ENCODE measurements at regions not wholly inside any gene's neighbourhood (a gene's known extent, or its start where the extent isn't known, plus 50 kb on each side); places are given as distances from the start of the nearest gene placed in this dataset.
"Not testable (repeated sequence)": the region's sequence is repeated elsewhere in the genome, so short reads cannot be mapped to it uniquely, and the experiment has no call there.

DNA sequence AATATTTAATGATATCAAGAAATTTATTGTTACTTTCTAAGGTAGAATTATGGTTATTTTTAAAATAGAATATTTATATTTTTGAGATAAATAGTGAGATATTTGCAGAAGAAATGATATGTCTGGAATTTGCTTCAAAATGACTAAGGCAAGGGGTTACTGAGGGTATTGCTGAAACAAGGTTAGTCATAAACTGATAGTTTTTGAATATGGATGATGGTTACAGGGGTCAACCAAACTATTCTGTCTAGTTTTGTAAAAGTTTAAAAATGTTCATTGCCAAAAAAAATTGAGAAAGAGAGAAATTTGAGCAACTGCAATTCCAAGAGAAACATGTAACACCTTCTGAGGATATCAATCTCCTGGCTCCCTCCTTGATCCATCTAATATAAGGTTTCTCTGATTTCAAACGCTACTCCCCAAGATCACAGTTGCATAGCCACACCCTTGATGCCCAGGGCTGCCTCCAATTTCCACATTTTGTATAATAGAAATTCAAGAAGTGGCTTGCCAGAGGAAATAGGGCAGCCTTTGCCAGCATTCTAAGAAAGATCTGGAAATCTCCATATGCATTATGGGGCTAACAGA is 159.4 kb upstream of the NAMPT start:
- intact Hi-C loops (cut with micrococcal nuclease) = no loop called here
- Mint-ChIP-seq H3K27me3 (ENCODE audit: low read depth in 2 of 2) (peaks cover 21 to 26% of the 10 kb centered on the region in 2 donors), H3K9me3 (peaks cover 2 to 3% of the 10 kb centered on the region in 2 donors), H3K27ac (no peak overlapping the region), H3K36me3 (no peaks in the 10 kb centered on the region), H3K4me3 (no peak overlapping the region), H3K4me1 (no peaks in the 10 kb centered on the region)
- TF ChIP-seq, protein P1, sequence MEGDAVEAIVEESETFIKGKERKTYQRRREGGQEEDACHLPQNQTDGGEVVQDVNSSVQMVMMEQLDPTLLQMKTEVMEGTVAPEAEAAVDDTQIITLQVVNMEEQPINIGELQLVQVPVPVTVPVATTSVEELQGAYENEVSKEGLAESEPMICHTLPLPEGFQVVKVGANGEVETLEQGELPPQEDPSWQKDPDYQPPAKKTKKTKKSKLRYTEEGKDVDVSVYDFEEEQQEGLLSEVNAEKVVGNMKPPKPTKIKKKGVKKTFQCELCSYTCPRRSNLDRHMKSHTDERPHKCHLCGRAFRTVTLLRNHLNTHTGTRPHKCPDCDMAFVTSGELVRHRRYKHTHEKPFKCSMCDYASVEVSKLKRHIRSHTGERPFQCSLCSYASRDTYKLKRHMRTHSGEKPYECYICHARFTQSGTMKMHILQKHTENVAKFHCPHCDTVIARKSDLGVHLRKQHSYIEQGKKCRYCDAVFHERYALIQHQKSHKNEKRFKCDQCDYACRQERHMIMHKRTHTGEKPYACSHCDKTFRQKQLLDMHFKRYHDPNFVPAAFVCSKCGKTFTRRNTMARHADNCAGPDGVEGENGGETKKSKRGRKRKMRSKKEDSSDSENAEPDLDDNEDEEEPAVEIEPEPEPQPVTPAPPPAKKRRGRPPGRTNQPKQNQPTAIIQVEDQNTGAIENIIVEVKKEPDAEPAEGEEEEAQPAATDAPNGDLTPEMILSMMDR (IDR thresholded peaks at IDR 0.05) = no peak
- 100% methylated on average over 1 of the region's 1 CpG for WGBS (ENCODE audit: insufficient coverage)
- Histone ChIP-seq H3K9me3 (ENCODE audit: control insufficient read depth, insufficient read depth, low read length) (no peaks in the 10 kb centered on the region), H3K4me3 (ENCODE audit: low read length) (no peak overlapping the region), H3K4me1 (ENCODE audit: control insufficient read depth, insufficient read depth, low read length) (no peaks in the 10 kb centered on the region), H3K36me3 (ENCODE audit: control insufficient read depth, insufficient read depth, low read length) (no peaks in the 10 kb centered on the region), H3K27ac (ENCODE audit: low read length) (no peak overlapping the region), H3K27me3 (ENCODE audit: control insufficient read depth, insufficient read depth, low read length) (peaks cover 2% of the 10 kb centered on the region)
- DNase-seq = no peak
- no peak for ATAC-seq

GRCh38 chr7:106443156-106443555 is 158.4 kb upstream of the NAMPT start:
- no peaks in the 10 kb centered on the region for H3K36me3 Mint-ChIP-seq
- no peaks in the 10 kb centered on the region for H3K4me1 ChIP-seq (ENCODE audit: control insufficient read depth, insufficient read depth, low read length)
- TF ChIP-seq, protein P1 (IDR thresholded peaks at IDR 0.05) = no peak
- intact Hi-C loops (cut with micrococcal nuclease) = no loop called here
- DNase-seq (no peak), ATAC-seq (no peak)
- no peak overlapping the region for H3K27ac ChIP-seq (ENCODE audit: low read length)
- peaks cover 2% of the 10 kb centered on the region for H3K27me3 ChIP-seq (ENCODE audit: control insufficient read depth, insufficient read depth, low read length)
- H3K4me3 ChIP-seq (ENCODE audit: low read length) = no peak overlapping the region
- H3K4me3 Mint-ChIP-seq = no peak overlapping the region
- no peaks in the 10 kb centered on the region for H3K9me3 ChIP-seq (ENCODE audit: control insufficient read depth, insufficient read depth, low read length)
- H3K9me3 Mint-ChIP-seq = peaks cover 2 to 3% of the 10 kb centered on the region in 2 donors
- H3K36me3 ChIP-seq (ENCODE audit: control insufficient read depth, insufficient read depth, low read length) = no peaks in the 10 kb centered on the region
- peaks cover 21 to 23% of the 10 kb centered on the region in 2 donors for H3K27me3 Mint-ChIP-seq (ENCODE audit: low read depth in 2 of 2)
- H3K27ac Mint-ChIP-seq = no peak overlapping the region
- 92% methylated on average over 3 of the region's 4 CpGs for WGBS (ENCODE audit: insufficient coverage)
- H3K4me1 Mint-ChIP-seq = no peaks in the 10 kb centered on the region

GRCh38 chr7:106442476-106442875 is 157.7 kb upstream of the NAMPT start:
- H3K27me3 Mint-ChIP-seq (ENCODE audit: low read depth in 2 of 2) = peaks cover 17 to 21% of the 10 kb centered on the region in 2 donors
- Histone ChIP-seq H3K9me3 (ENCODE audit: control insufficient read depth, insufficient read depth, low read length) (no peaks in the 10 kb centered on the region), H3K4me1 (ENCODE audit: control insufficient read depth, insufficient read depth, low read length) (no peaks in the 10 kb centered on the region), H3K27me3 (ENCODE audit: control insufficient read depth, insufficient read depth, low read length) (peaks cover 2% of the 10 kb centered on the region), H3K36me3 (ENCODE audit: control insufficient read depth, insufficient read depth, low read length) (no peaks in the 10 kb centered on the region), H3K27ac (ENCODE audit: low read length) (no peak overlapping the region), H3K4me3 (ENCODE audit: low read length) (no peak overlapping the region)
- H3K27ac Mint-ChIP-seq = no peak overlapping the region
- no peak for ATAC-seq
- no peaks in the 10 kb centered on the region for H3K36me3 Mint-ChIP-seq
- no peak for DNase-seq
- peaks cover 2 to 3% of the 10 kb centered on the region in 2 donors for H3K9me3 Mint-ChIP-seq
- 84% methylated on average over 1 of the region's 1 CpG for WGBS (ENCODE audit: insufficient coverage)
- TF ChIP-seq, protein P1 (IDR thresholded peaks at IDR 0.05) = no peak
- H3K4me1 Mint-ChIP-seq = no peaks in the 10 kb centered on the region
- intact Hi-C loops (cut with micrococcal nuclease) = no loop called here
- H3K4me3 Mint-ChIP-seq = no peak overlapping the region

DNA sequence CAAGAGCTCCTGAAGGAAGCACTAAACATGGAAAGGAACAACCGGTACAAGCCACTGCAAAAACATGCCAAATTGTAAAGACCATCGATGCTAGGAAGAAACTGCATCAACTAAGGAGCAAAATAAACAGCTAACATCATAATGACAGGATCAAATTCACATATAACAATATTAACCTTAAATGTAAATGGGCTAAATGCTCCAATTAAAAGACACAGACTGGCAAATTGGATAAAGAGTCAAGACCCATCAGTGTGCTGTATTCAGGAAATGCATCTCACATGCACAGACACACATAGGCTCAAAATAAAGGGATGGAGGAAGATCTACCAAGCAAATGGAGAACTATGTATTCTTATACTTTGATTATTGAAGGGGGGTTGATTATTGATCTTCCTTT is 156.6 kb upstream of the NAMPT start:
- DNase-seq; intact Hi-C loops (cut with micrococcal nuclease); H3K27ac ChIP-seq (ENCODE audit: low read length); H3K4me1 Mint-ChIP-seq; H3K27ac Mint-ChIP-seq; H3K27me3 ChIP-seq (ENCODE audit: control insufficient read depth, insufficient read depth, low read length); H3K4me3 ChIP-seq (ENCODE audit: low read length); ATAC-seq; H3K9me3 Mint-ChIP-seq; H3K36me3 Mint-ChIP-seq; H3K9me3 ChIP-seq (ENCODE audit: control insufficient read depth, insufficient read depth, low read length); H3K36me3 ChIP-seq (ENCODE audit: control insufficient read depth, insufficient read depth, low read length); H3K4me3 Mint-ChIP-seq; H3K4me1 ChIP-seq (ENCODE audit: control insufficient read depth, insufficient read depth, low read length): not testable (repeated sequence)
- 100% methylated on average over 1 of the region's 2 CpGs for WGBS (ENCODE audit: insufficient coverage)
- peaks cover 17 to 21% of the 10 kb centered on the region in 2 donors for H3K27me3 Mint-ChIP-seq (ENCODE audit: low read depth in 2 of 2)

- H3K27me3 Mint-ChIP-seq (ENCODE audit: low read depth in 2 of 2) = peaks cover 15 to 20% of the 10 kb centered on the region in 2 donors
- H3K36me3 Mint-ChIP-seq; H3K4me1 Mint-ChIP-seq; H3K27ac ChIP-seq (ENCODE audit: low read length); H3K9me3 ChIP-seq (ENCODE audit: control insufficient read depth, insufficient read depth, low read length); DNase-seq; ATAC-seq; H3K4me3 Mint-ChIP-seq; H3K4me1 ChIP-seq (ENCODE audit: control insufficient read depth, insufficient read depth, low read length); H3K9me3 Mint-ChIP-seq; H3K27ac Mint-ChIP-seq; intact Hi-C loops (cut with micrococcal nuclease); H3K36me3 ChIP-seq (ENCODE audit: control insufficient read depth, insufficient read depth, low read length); H3K4me3 ChIP-seq (ENCODE audit: low read length); H3K27me3 ChIP-seq (ENCODE audit: control insufficient read depth, insufficient read depth, low read length): not testable (repeated sequence)
- 0% methylated on average over 1 of the region's 2 CpGs for WGBS (ENCODE audit: insufficient coverage)
Observed at GRCh38 chr7:106436933-106437332, 152.2 kb upstream of the NAMPT start.
